ENCODE measurements at regions not wholly inside any gene's neighbourhood (a gene's known extent, or its start where the extent isn't known, plus 50 kb on each side); places are given as distances from the start of the nearest gene placed in this dataset.
"Not testable (repeated sequence)": the region's sequence is repeated elsewhere in the genome, so short reads cannot be mapped to it uniquely, and the experiment has no call there.

DNA sequence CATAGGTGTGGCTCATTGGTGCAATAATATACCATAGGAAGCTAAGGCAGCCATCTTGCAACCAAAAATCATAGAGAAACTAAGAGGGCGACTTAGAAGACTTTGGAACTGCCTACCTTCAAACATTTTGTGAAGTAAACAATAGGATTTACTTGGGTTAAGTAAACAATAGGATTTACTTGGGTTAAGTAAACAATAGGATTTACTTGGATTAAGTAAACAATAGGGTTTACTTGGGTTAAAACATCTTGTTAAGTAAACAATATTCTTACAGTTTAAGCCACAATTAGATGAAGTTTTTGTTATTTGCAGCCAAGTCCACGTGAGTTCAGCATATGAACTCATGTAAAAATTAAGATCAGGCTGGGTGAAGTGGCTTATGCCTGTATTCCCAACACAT is 722.4 kb upstream of the AUTS2 start:
- Mint-ChIP-seq H3K27me3 (ENCODE audit: low read depth in 3 of 3) (peaks cover 0 to 3% (median 2%) of the 10 kb centered on the region in 3 donors), H3K4me3 (no peak overlapping the region), H3K36me3 (no peaks in the 10 kb centered on the region), H3K27ac (no peak overlapping the region), H3K4me1 (no peaks in the 10 kb centered on the region), H3K9me3 (peaks cover 0 to 31% (median 2%) of the 10 kb centered on the region in 6 donors)
- no peak for DNase-seq

DNA sequence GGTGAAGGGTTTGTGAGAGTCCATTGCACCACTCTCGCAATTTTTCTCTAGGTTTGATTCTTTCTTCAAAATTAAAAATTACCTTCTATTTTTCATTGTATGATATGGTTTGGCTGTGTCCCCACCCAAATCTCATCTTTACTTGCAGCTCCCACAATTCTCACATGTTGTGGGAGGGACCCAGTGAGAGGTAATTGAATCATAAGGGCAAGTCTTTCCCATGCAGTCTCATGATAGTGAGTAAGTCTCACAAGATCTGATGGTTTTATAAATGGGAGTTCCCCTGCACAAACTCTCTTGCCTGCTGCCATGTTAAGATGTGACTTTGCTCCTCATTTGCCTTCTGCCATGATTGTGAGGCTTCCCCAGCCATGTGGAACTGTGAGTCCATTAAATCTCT is 711.2 kb upstream of the AUTS2 start:
- not testable (repeated sequence) for H3K27me3 Mint-ChIP-seq (ENCODE audit: low read depth in 3 of 3); H3K9me3 Mint-ChIP-seq; H3K4me3 Mint-ChIP-seq; H3K27ac Mint-ChIP-seq; H3K36me3 Mint-ChIP-seq; H3K4me1 Mint-ChIP-seq; DNase-seq

DNA sequence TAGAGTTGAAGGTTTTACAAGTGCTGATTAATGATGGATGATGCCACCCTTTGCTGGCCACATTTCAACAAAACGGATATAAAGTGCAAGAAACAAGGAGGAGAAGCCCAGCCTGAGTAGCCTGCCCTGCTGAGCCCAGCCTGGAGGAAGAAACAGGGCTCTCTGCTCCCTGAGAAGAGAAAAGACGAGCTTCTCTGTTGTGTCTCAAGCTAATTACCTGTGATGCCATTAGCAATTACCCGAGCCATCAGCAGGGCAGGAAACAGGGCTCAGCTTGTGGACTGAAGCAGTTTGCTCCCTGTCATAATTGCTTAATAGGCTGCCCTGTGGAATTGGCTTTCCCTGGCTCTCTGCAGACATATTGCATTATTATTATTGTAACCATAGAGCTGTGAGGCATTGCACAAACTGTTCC is 709.3 kb upstream of the AUTS2 start:
- H3K4me1 Mint-ChIP-seq: no peaks in the 10 kb centered on the region
- DNase-seq: no peak
- H3K4me3 Mint-ChIP-seq: no peak overlapping the region
- no peaks in the 10 kb centered on the region for H3K27me3 Mint-ChIP-seq (ENCODE audit: low read depth in 3 of 3)
- no peak overlapping the region for H3K27ac Mint-ChIP-seq
- H3K9me3 Mint-ChIP-seq: peaks cover 0 to 10% (median 4%) of the 10 kb centered on the region in 6 donors
- H3K36me3 Mint-ChIP-seq: no peaks in the 10 kb centered on the region

DNA sequence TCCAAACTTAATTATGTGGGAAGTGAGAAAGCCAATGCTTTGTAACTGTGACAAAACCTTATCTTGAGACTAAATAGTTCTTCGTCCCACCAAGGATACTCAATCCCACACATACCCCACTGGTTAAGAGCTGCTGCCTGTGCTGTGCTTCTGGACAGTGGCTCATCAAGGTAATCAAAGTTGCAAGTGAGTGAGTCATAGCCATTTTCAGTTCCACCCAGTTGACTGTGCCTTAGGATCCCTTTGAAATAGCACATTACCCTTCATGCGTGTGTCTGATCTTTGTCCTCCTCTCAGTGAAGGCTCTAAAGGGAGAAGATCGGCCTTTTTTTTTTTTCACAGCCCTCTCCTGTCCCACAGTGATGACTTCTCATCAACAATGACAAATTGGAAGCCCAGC is 706.0 kb upstream of the AUTS2 start:
- no peak overlapping the region for H3K27ac Mint-ChIP-seq
- peaks cover 0 to 4% (median 0%) of the 10 kb centered on the region in 3 donors for H3K36me3 Mint-ChIP-seq
- no peak for DNase-seq
- H3K27me3 Mint-ChIP-seq (ENCODE audit: low read depth in 3 of 3): no peaks in the 10 kb centered on the region
- H3K9me3 Mint-ChIP-seq: peaks cover 3 to 11% (median 7%) of the 10 kb centered on the region in 6 donors
- H3K4me3 Mint-ChIP-seq: no peak overlapping the region
- H3K4me1 Mint-ChIP-seq: no peaks in the 10 kb centered on the region

DNA sequence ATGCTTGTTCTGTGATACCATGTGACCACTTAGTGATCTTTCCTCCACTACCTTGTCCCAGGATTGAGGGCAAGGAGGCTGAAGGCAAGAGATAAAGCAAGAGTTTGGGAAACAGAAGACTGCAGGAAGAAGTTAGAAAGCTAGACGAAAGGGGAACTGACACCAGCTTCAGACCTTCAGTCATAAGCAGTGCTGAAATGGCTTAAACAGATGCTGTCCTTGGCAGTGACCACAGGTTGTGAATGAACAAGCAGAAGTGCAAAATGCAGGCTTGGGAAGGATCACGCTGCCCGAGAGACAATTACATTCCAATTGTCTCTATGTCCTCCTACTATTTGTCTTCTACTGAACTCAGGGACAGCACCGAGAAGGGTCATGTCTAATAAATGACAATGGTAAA is 704.9 kb upstream of the AUTS2 start:
- no peak overlapping the region for H3K27ac Mint-ChIP-seq

DNA sequence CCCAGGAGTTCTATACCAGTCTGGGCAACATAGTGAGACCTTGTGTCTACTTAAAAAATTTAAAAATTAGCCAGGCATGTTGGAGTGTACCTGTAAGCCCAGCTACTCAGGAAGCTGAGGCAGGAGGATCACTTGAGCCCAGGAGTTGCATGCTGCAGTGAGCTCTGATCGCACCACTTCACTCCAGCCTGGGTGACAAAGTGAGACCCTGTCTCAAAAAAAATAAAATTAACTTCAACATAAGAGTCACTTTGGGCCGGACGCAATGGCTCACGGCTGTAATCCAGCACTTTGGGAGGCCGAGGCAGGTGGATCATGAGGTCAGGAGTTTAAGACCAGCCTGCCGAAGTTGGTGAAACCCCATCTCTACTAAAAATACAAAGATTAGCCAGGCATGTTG is 699.1 kb upstream of the AUTS2 start:
- peaks cover 2 to 21% (median 9%) of the 10 kb centered on the region in 6 donors for H3K9me3 Mint-ChIP-seq
- H3K4me1 Mint-ChIP-seq: not testable (repeated sequence)

More for the DNA sequence above, 704.9 kb upstream of the AUTS2 start:
- Mint-ChIP-seq H3K27me3 (ENCODE audit: low read depth in 3 of 3) (no peaks in the 10 kb centered on the region), H3K36me3 (peaks cover 0 to 4% (median 0%) of the 10 kb centered on the region in 3 donors), H3K4me3 (no peak overlapping the region), H3K9me3 (peaks cover 4 to 11% (median 8%) of the 10 kb centered on the region in 6 donors), H3K4me1 (no peaks in the 10 kb centered on the region)
- no peak for DNase-seq

DNA sequence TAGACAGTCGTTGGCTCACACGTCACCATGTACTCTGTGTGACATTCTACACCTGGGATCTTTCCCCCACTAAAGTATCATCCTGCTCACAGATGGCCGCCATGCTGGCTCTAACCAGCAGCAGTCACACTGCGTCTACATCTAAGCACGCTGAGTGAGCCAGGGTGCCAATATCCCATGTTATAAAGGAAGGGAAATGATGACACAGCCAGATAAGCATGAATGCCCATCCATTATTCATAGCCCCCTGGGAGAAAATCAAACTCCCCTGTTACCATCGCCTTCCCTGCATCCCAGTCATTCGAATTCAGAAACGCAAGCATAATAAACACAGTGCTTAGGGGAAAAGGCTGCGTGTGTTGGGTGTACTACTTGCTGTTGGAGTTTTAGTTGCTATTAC is 698.2 kb upstream of the AUTS2 start:
- H3K4me3 Mint-ChIP-seq: no peak overlapping the region
- DNase-seq: no peak
- no peaks in the 10 kb centered on the region for H3K4me1 Mint-ChIP-seq
- peaks cover 0 to 4% (median 0%) of the 10 kb centered on the region in 3 donors for H3K27me3 Mint-ChIP-seq (ENCODE audit: low read depth in 3 of 3)
- peaks cover 2 to 17% (median 14%) of the 10 kb centered on the region in 6 donors for H3K9me3 Mint-ChIP-seq
- H3K36me3 Mint-ChIP-seq: peaks cover 0 to 4% (median 0%) of the 10 kb centered on the region in 3 donors
- H3K27ac Mint-ChIP-seq: no peak overlapping the region

More for the DNA sequence above, 699.1 kb upstream of the AUTS2 start:
- H3K36me3 Mint-ChIP-seq; H3K27ac Mint-ChIP-seq; H3K27me3 Mint-ChIP-seq (ENCODE audit: low read depth in 3 of 3); DNase-seq; H3K4me3 Mint-ChIP-seq: not testable (repeated sequence)

DNA sequence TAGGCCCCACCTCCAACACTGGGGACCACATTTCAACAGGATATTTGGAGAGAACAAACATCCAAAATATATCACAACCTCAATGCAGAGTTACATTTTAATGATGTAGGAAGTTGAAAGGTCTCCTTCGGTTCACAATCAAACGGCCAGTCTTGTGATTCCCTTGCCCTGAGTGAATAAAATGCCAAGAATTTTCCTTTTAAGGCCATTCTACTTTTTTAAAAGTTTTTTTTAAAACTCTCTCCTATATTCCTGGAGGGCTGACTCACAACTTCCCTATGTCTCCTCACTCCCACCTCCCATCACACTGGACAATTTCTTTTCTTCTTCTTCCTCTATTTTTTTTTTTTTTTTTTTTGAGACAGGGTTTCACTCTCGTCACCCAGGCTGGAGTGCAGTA is 693.6 kb upstream of the AUTS2 start:
- H3K27me3 Mint-ChIP-seq (ENCODE audit: low read depth in 3 of 3): peaks cover 0 to 7% (median 0%) of the 10 kb centered on the region in 3 donors
- no peaks in the 10 kb centered on the region for H3K4me1 Mint-ChIP-seq
- no peak overlapping the region for H3K4me3 Mint-ChIP-seq
- DNase-seq: no peak
- no peaks in the 10 kb centered on the region for H3K36me3 Mint-ChIP-seq
- H3K9me3 Mint-ChIP-seq: peaks cover 2 to 16% (median 11%) of the 10 kb centered on the region in 6 donors
- no peak overlapping the region for H3K27ac Mint-ChIP-seq

DNA sequence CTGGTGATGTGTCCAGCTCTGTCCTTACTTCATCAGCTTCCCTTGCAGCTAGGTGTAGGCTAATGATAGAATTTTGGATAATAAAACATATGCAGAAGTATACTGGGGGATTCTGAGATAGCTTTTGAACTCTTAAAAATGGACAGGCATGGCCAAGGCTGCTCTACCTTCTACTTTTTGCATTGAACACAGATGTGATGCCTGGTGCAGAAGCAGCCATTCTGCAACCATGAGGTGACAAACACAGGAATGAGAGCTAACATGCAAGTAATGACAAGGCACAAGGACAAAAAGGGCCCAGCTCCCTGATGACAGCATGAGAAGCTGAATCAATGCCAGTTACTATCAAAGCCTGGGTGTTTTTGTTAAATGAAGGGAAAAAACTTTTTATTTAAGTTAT is 686.5 kb upstream of the AUTS2 start:
- peaks cover 0 to 4% (median 1%) of the 10 kb centered on the region in 3 donors for H3K27me3 Mint-ChIP-seq (ENCODE audit: low read depth in 3 of 3)
- H3K36me3 Mint-ChIP-seq: no peaks in the 10 kb centered on the region
- no peak overlapping the region for H3K4me3 Mint-ChIP-seq
- no peaks in the 10 kb centered on the region for H3K4me1 Mint-ChIP-seq
- H3K27ac Mint-ChIP-seq: no peak overlapping the region
- peaks cover 0 to 20% (median 9%) of the 10 kb centered on the region in 6 donors for H3K9me3 Mint-ChIP-seq
- no peak for DNase-seq

DNA sequence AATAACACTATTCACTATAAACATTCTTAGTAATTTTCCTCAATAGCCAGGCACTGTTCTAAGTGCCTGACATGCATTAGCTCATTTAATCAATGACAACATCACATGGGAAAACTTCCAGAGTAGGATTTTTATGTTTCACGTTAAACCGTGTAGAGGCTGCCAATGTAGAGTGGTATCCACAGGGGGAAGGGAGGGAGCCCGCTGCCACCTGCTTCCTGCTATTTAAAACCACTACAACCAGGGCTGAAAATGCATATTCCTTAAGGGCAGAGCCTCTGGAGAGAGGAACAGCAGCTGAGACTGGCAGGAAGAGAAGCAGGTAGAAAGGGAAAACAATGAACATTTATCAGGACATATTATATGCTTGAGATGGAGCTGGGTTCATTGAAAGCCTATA is 684.3 kb upstream of the AUTS2 start:
- Mint-ChIP-seq H3K27me3 (ENCODE audit: low read depth in 3 of 3) (peaks cover 0 to 4% (median 0%) of the 10 kb centered on the region in 3 donors), H3K4me1 (no peaks in the 10 kb centered on the region), H3K9me3 (peaks cover 4 to 26% (median 11%) of the 10 kb centered on the region in 6 donors), H3K4me3 (no peak overlapping the region), H3K36me3 (no peaks in the 10 kb centered on the region), H3K27ac (no peak overlapping the region)
- DNase-seq: no peak

DNA sequence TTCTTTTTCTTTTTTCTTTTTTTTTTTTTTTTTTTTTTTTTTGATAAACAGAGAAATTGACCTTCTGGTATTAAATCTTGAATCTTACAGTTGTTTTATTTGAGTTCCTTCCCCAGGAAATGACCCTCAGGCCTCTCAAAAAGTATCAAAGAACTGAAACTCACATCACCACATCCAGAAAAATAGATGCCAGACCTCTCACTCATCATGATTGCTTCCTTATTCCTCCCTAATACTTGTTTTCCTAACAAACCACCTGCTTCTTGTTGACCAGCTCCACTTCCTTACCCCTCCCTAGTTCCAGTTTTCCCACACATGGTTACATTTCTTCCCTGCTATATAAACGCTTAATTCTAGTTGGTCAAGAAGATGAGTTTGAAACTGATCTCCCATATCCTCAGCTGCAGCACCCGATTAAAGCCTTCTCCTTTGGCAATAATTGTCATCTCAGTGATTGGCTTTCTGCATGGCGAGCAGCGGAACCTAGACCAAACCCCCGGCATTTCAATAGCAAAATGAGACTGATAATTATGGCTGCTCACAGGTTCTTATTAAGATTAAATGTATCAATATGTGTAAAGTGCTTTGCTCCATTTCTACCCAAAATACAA is 681.1 kb upstream of the AUTS2 start:
- H3K27ac Mint-ChIP-seq: no peak overlapping the region
- no peak for DNase-seq
- H3K9me3 Mint-ChIP-seq: peaks cover 9 to 32% (median 14%) of the 10 kb centered on the region in 6 donors

DNA sequence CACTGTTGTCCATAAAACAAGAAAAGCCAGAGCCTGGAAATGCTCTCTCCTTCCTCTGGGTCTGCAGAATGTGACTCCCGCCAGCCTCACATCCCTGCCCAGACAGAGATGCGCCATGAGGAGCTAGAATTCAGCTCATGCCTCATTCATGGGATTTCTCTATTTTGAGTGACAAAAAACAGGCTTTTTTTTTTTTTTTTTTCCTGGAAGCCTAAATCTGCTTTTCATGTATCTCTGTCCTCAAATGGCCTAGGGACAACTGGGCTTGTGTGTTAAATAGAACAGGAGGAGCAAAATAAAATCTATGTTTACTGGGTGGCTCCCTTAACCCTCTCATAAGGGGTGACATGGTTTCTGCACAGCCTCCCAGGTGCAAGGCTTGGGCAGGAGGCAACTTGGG is 679.7 kb upstream of the AUTS2 start:
- H3K4me3 Mint-ChIP-seq: no peak overlapping the region
- H3K27me3 Mint-ChIP-seq (ENCODE audit: low read depth in 3 of 3): peaks cover 0 to 2% (median 0%) of the 10 kb centered on the region in 3 donors
- H3K4me1 Mint-ChIP-seq: no peaks in the 10 kb centered on the region
- peaks cover 9 to 27% (median 13%) of the 10 kb centered on the region in 6 donors for H3K9me3 Mint-ChIP-seq
- DNase-seq: no peak
- no peaks in the 10 kb centered on the region for H3K36me3 Mint-ChIP-seq
- no peak overlapping the region for H3K27ac Mint-ChIP-seq

More for the DNA sequence above, 681.1 kb upstream of the AUTS2 start:
- Mint-ChIP-seq H3K27me3 (ENCODE audit: low read depth in 3 of 3) (no peaks in the 10 kb centered on the region), H3K36me3 (no peaks in the 10 kb centered on the region), H3K4me3 (no peak overlapping the region), H3K4me1 (no peaks in the 10 kb centered on the region)

DNA sequence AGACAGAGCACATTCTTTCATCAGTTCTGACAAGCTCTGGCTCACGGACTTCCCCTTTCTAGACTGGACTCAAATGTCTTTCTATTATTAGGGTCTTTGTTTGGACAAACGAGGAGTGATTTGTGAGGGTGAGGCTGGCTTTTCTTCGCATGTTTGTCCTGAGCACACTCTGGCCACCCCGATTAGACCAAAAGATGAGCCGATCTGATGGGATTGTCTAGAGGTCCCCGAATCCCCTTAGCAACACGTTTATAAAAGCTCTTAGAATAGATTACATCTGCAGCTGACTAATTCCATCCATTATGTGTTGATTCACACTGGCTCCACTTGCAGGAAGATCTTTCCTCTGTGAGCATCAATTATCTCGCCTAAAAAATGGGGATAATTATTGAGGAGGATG is 675.4 kb upstream of the AUTS2 start:
- H3K4me1 Mint-ChIP-seq: no peaks in the 10 kb centered on the region
- peaks cover 3 to 35% (median 10%) of the 10 kb centered on the region in 6 donors for H3K9me3 Mint-ChIP-seq
- no peak overlapping the region for H3K27ac Mint-ChIP-seq
- DNase-seq: no peak
- peaks cover 0 to 4% (median 0%) of the 10 kb centered on the region in 3 donors for H3K36me3 Mint-ChIP-seq
- H3K4me3 Mint-ChIP-seq: no peak overlapping the region
- peaks cover 0 to 4% (median 0%) of the 10 kb centered on the region in 3 donors for H3K27me3 Mint-ChIP-seq (ENCODE audit: low read depth in 3 of 3)

DNA sequence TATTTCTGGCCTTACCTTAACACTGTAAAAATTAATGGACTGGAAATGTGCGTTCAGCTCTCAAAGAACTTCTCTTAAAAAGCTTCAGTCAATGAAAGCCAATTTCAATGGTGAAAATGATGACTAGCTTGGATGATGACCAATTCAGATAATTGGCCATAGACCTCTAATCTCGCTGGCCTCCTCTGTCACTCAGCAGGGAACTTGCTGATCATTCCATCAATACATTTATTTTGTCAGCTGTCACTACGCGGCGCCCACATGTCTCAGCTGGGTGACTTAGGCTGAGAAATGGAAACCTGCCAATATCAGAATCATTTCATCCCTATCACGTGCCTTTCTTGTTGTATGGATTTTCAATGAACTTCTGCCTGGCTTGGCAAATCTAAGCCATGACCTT is 673.0 kb upstream of the AUTS2 start:
- H3K27me3 Mint-ChIP-seq (ENCODE audit: low read depth in 3 of 3): peaks cover 0 to 4% (median 0%) of the 10 kb centered on the region in 3 donors
- peaks cover 0 to 4% (median 0%) of the 10 kb centered on the region in 3 donors for H3K36me3 Mint-ChIP-seq
- no peak overlapping the region for H3K27ac Mint-ChIP-seq
- peaks cover 2 to 36% (median 12%) of the 10 kb centered on the region in 6 donors for H3K9me3 Mint-ChIP-seq
- no peak for DNase-seq
- no peaks in the 10 kb centered on the region for H3K4me1 Mint-ChIP-seq
- no peak overlapping the region for H3K4me3 Mint-ChIP-seq

DNA sequence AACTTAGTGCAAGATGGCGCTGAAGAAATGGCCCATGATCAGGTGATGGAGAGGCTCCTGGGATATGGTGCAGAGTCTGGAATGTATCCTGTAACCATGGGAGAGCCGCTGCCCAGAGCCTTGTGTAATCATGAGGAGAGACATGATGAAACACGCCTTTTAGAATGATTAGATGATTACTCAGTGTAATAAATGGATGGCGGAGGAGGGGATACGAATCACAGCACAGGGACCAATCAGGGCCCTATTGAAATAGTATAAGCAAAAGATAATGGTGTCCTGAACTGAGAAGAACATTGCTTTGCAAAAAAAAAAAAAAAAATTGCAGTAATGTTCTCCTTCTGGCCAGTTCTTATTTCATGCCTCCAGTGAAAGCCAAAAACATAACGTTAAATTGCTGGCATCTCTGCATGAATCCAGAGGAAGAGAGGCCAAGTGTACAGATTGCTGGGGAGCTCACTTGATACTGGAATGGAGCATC is 668.5 kb upstream of the AUTS2 start:
- no peak overlapping the region for H3K4me3 Mint-ChIP-seq
- H3K27ac Mint-ChIP-seq: no peak overlapping the region
- no peaks in the 10 kb centered on the region for H3K4me1 Mint-ChIP-seq
- DNase-seq: no peak
- peaks cover 0 to 2% (median 0%) of the 10 kb centered on the region in 3 donors for H3K27me3 Mint-ChIP-seq (ENCODE audit: low read depth in 3 of 3)
- peaks cover 0 to 4% (median 0%) of the 10 kb centered on the region in 3 donors for H3K36me3 Mint-ChIP-seq
- peaks cover 0 to 38% (median 8%) of the 10 kb centered on the region in 6 donors for H3K9me3 Mint-ChIP-seq

Data from immature natural killer cell (primary cell).